ENCODE measurements at regions not wholly inside any gene's neighbourhood (a gene's known extent, or its start where the extent isn't known, plus 50 kb on each side); places are given as distances from the start of the nearest gene placed in this dataset.
A peak's percentile ranks its signal among the peaks of the same experiment; 100 is the strongest.

DNA sequence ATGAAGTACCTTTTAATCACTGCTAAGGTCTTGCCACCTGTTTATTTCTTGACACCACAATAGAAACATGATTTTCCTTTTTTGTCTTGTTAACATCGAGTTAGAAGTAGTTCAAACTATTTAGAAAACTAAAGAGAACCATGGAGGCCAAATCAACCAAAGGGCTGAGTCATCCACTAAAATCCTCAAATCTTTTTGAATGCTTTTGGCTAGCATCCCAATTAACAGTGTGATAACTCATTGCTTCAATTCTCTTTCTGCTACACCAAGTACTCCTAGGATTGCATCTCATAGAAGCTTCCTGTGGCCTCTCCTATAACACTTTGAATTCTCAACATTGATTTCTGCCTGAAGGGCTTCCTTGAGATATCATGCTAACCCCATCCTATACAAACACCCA, 159.9 kb upstream of the MMADHC start:
- H3K4me3 ChIP-seq (ENCODE audit: low read depth, low read length): no peak overlapping the region

DNA sequence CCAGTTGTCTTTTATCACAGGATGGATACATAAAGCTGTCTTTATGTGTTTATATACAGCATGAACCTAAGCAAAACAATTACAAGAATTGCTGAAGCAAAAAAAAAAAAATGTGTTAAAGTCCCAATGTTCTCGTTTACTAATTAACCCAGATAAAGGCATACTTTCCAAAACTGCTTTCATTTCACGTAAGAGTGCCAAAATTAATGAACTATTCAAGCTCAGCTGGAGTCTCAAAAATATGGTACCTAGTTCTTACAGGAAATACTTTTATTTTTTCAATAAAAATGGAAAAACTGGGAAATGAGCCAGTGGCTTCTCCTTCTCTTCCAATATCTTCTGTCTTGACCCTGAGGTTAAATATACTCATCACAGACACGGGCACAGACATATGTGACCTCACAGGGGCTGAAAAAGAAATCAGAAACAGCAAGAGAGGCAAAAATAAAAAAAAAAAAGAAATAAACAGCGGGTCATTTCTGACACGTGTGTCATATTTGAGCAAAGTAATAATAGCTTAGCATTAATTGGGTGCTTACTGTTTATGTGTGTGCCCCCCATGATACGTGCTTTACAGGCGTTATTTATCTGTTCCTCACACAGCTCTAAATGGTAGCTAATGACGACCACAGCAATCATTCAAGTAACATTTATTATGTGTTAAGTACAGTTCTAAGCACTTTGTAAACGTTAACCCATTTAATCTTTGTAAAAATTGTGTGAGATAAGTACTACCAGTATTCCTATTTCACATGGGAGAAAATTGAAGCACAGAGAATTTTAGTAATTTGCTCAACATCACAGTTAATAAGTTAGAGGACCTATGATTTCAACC, 158.0 kb upstream of the MMADHC start:
- TF ChIP-seq, protein P1, sequence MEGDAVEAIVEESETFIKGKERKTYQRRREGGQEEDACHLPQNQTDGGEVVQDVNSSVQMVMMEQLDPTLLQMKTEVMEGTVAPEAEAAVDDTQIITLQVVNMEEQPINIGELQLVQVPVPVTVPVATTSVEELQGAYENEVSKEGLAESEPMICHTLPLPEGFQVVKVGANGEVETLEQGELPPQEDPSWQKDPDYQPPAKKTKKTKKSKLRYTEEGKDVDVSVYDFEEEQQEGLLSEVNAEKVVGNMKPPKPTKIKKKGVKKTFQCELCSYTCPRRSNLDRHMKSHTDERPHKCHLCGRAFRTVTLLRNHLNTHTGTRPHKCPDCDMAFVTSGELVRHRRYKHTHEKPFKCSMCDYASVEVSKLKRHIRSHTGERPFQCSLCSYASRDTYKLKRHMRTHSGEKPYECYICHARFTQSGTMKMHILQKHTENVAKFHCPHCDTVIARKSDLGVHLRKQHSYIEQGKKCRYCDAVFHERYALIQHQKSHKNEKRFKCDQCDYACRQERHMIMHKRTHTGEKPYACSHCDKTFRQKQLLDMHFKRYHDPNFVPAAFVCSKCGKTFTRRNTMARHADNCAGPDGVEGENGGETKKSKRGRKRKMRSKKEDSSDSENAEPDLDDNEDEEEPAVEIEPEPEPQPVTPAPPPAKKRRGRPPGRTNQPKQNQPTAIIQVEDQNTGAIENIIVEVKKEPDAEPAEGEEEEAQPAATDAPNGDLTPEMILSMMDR (IDR thresholded peaks at IDR 0.05; ENCODE audit: insufficient read depth, low read depth, low read length): no peak
- peak; percentile 90 for DNase-seq (ENCODE audit: low read depth)
- H3K4me3 ChIP-seq (ENCODE audit: low read depth, low read length): no peak overlapping the region

More for the DNA sequence above, 159.9 kb upstream of the MMADHC start:
- peak; percentile 52 for DNase-seq (ENCODE audit: low read depth)
- TF ChIP-seq, protein P1 (IDR thresholded peaks at IDR 0.05; ENCODE audit: insufficient read depth, low read depth, low read length): no peak

DNA sequence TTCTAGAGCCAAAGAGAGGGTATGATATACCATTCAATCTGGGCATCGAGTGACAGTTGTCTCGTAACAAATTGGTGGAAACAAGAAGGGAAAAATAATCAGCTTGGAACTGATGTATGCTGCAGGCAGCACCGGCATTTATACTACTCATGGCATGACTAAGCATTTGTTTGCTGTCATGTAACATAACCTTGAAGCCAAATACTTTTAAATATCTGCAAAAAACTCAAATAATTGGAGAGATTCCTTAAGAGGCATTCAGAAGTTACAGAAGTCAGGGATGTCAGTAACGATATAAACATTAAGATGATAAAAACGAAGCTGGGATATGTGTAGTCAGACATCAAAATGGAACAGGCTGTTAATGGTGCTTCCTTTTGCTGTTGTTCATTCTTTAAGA, 157.3 kb upstream of the MMADHC start:
- peak; percentile 68 for DNase-seq (ENCODE audit: low read depth)

DNA sequence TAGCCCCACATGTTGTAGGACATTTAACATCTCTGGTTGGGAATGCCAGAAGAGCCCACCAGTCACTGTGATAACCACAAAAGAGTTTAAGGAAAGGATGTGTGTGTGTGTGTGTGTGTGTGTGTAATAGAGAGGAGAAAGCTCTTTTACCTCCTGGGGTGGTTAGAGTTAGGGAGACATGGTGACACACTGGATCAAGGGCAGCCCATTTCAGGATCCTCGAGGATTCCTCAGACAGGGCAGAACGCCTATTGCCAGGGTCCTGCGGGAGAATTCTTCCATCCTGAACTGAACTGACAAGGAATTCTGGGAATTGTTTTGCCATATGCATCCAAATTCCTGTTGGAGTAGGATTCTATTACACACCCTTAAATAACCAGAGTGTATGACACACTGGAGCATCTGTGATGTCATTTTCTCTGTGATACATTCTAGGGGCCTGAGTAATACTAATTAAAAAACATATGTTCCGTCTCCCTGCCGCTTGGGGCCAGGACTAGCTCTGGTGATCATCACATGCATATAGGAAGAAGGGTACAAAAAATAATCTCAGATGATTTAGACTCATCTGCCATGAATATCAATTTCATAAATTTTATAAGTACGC, 156.4 kb upstream of the MMADHC start:
- peak; percentile 94 for DNase-seq (ENCODE audit: low read depth)
- H3K4me3 ChIP-seq (ENCODE audit: low read depth, low read length): no peak overlapping the region
- TF ChIP-seq, protein P1 (IDR thresholded peaks at IDR 0.05; ENCODE audit: insufficient read depth, low read depth, low read length): no peak

More for the DNA sequence above, 157.3 kb upstream of the MMADHC start:
- TF ChIP-seq, protein P1 (IDR thresholded peaks at IDR 0.05; ENCODE audit: insufficient read depth, low read depth, low read length): no peak
- no peak overlapping the region for H3K4me3 ChIP-seq (ENCODE audit: low read depth, low read length)

DNA sequence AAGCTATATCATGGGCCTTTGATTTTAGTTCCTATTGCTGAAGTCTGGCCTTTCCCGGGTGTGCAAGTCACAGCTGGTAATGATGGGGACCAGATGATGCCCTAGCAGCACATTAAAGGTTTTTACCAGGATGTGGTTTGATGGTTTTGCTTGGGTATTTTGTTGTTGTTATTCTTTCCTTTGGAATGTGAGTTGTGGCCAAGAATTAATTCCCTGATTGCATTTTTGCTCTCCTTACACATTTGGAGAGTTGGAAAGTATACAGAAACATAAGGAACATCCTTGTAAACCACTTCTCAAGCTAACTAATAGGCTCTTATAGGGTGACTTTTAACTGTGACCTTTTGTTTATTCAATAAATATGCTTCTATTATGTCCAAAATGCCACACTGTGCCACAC, 154.1 kb upstream of the MMADHC start:
- peak; percentile 96 for DNase-seq (ENCODE audit: low read depth)
- no peak overlapping the region for H3K4me3 ChIP-seq (ENCODE audit: low read depth, low read length)
- TF ChIP-seq, protein P1 (IDR thresholded peaks at IDR 0.05; ENCODE audit: insufficient read depth, low read depth, low read length): no peak

DNA sequence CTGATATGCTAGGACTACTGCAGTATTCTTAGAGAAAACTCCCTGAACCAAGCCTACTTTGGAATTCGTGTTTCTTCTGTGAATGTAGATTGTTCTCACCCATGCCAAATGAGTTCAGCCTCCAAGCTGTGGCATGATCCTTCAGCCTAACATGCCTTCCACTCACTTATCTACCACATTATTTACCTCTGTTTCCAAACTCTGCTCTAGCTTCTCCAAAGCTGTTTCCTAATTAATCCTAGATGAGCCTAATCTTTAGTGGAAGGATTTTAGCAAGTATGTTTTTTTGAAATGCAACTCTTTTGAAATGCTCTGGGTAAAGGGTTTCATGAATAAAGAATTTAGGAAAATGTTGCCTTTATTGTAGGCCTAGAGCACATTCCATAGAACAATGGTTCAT, 152.9 kb upstream of the MMADHC start:
- DNase-seq (ENCODE audit: low read depth): peak; percentile 70
- H3K4me3 ChIP-seq (ENCODE audit: low read depth, low read length): no peak overlapping the region
- TF ChIP-seq, protein P1 (IDR thresholded peaks at IDR 0.05; ENCODE audit: insufficient read depth, low read depth, low read length): no peak
